Stimulated activated effector memory CD8-positive, alpha-beta T cell treated with anti-CD3 and anti-CD28 coated beads, Interleukin-12 subunit alpha, Interleukin-12 subunit beta, amount 100 ng/mL, for 72 hours (primary cell): ENCODE measurements at regions not wholly inside any gene's neighbourhood (a gene's known extent, or its start where the extent isn't known, plus 50 kb on each side); places are given as distances from the start of the nearest gene placed in this dataset.

Experiments
- ATAC-seq: fragments of 150-1000 bp; cut with Tn5 transposase; 2 replicates; pipeline ENCODE4 v1.10.0; 2021
- DNase-seq, 2 donors: peaks; one replicate each; pipeline ENCODE4 v3.0.0; 2021 to 2022; ENCODE audit warnings: low spot score in 2 of 2
- H3K27ac Mint-ChIP-seq: one replicate; pipeline ENCODE4 v1.8.0; 2022; ENCODE audit warnings: mild to moderate bottlenecking, mixed read lengths
- H3K36me3 Mint-ChIP-seq: one replicate; pipeline ENCODE4 v1.8.0; 2022; ENCODE audit warnings: mild to moderate bottlenecking, mixed read lengths
- H3K4me1 Mint-ChIP-seq: one replicate; pipeline ENCODE4 v1.8.0; 2022; ENCODE audit warnings: mixed read lengths
- H3K4me3 Mint-ChIP-seq: one replicate; pipeline ENCODE4 v1.8.0; 2022; ENCODE audit warnings: mild to moderate bottlenecking, mixed read lengths
- H3K9me3 Mint-ChIP-seq: one replicate; pipeline ENCODE4 v1.8.0; 2022; ENCODE audit warnings: mixed read lengths

DNA sequence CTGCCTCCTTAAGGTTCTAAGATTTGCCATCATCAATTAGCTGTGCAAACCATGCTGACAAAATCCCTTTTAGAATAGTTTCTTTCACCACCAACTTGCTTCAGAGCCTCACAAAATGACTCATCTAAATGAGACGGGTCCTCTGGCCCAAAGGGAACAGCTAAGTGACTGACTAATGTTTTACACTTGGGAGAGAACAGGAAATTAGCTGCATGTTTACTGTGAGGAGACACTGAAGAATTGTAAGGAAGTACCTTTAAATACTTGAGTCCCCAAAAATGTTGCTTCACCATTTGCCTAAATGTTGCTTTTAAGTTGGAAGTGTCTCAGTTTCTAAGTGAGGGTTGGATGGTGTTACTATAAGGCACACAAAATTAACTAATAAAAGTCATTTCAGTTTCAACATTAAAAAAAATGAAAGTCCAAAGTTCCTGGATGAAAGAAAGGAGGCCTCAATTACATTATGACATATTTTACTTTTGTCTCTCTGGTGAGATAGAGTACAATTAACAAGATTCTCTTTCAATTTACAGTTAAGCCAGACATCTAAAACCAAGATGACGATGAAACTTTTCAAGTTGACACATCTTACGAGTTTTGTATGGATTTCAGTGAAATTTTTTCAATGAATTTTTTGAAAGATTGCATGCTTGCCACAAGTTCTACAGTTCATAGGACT lies 229.1 kb upstream of the FN1 start:
- no peak overlapping the region for H3K4me3 Mint-ChIP-seq
- no peaks in the 10 kb centered on the region for H3K9me3 Mint-ChIP-seq
- no peaks in the 10 kb centered on the region for H3K4me1 Mint-ChIP-seq
- H3K36me3 Mint-ChIP-seq, result no peaks in the 10 kb centered on the region
- DNase-seq, result no peak
- ATAC-seq, result peak; percentile 63
- no peak overlapping the region for H3K27ac Mint-ChIP-seq

DNA sequence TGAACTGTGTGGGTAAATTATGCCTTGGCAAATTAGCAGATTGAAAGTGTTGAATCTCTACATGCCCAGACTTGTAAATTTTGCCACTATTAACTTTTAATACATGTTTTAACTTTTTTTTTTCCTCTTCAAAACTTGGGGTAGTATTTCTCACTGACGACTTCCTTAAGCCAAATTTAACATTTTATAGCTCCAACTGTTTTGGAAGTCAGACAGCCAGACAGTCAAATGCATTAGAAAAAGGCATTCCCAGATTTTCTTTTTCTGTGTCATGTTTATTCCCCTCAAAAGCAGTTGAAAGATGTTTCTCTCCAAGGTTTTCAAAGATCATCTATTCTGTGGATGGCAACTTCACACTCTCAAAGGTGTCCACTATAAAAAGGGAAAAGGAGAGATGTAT lies 226.8 kb upstream of the FN1 start:
- Mint-ChIP-seq H3K27ac (no peak overlapping the region), H3K9me3 (no peaks in the 10 kb centered on the region), H3K4me3 (no peak overlapping the region), H3K36me3 (no peaks in the 10 kb centered on the region), H3K4me1 (no peaks in the 10 kb centered on the region)
- ATAC-seq, result no peak
- no peak for DNase-seq

DNA sequence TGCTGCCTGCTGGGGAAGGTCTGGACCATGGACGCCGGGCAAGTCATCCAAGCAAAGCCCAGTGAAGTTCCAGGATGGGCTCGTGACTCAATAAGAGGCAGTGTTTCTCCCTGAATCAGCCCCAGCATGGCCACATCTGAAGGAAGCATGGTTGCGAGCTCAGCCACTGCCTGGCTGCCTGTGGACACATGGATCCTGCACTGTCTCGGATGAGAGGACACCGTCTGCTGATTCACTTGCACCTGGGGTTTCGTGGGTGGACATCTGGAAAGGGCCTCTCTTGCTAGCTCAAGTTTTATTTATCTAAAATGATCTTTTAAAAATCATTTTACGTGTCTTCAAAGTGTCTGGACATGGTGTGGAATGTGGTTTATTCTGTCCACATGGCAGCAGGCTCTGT lies 224.8 kb upstream of the FN1 start:
- Mint-ChIP-seq H3K36me3 (no peaks in the 10 kb centered on the region), H3K4me3 (no peak overlapping the region), H3K4me1 (no peaks in the 10 kb centered on the region), H3K27ac (no peak overlapping the region), H3K9me3 (no peaks in the 10 kb centered on the region)
- ATAC-seq (no peak), DNase-seq (no peak)

DNA sequence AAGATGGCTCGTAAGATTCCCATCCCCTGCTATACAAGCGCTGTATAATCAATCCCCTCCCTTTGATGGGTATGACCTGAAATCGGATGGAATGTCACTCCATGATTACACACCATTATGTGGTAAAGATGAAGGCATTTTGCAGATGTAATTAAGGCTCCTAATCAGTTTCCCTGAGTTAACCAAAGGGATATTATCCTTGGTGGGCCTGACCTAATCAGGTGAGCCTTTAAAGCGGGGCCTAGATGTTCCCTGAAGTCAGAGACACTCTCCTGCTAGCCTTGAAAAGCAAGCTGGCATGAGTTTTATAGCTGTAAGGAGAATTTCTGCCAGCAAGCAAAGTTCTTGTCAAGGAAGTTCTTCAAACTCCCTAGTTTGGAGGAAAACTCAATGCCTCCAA lies 223.8 kb upstream of the FN1 start:
- Mint-ChIP-seq H3K4me1 (no peaks in the 10 kb centered on the region), H3K27ac (no peak overlapping the region), H3K4me3 (no peak overlapping the region), H3K36me3 (no peaks in the 10 kb centered on the region), H3K9me3 (no peaks in the 10 kb centered on the region)
- no peak for ATAC-seq
- no peak for DNase-seq

DNA sequence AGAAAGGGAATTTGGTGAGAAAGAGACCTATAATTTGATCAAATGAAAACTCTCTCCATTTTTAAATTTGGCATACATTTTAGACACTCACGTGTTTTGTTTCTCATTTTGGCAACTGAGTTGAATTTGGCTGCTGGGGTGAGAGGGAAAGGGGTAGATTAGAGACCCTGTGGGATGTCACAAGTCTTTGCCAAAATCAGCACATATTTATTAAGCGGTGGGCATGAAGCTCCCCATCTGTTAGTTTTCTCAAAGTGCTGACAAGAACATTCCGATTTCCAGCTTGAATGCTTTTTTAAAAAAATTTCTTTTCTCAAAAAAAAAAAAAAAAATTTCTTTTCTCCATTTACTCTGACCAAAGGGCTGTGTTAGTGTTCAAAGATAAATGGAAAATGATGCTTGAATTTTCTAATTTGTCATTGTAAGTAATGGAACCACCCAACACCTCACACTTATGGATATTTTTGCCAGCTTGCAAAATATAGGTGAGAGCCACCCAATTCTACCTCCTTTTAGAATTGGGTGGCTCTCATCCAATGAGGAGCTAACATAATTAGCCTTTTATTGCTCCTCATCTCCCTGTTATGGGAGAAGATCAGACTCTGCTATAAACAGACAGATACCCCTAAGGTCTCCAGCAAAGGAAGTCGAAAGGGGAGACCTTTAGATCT lies 222.9 kb upstream of the FN1 start:
- Mint-ChIP-seq H3K4me3 (no peak overlapping the region), H3K27ac (no peak overlapping the region), H3K4me1 (no peaks in the 10 kb centered on the region), H3K36me3 (no peaks in the 10 kb centered on the region), H3K9me3 (no peaks in the 10 kb centered on the region)
- no peak for ATAC-seq
- no peak for DNase-seq

DNA sequence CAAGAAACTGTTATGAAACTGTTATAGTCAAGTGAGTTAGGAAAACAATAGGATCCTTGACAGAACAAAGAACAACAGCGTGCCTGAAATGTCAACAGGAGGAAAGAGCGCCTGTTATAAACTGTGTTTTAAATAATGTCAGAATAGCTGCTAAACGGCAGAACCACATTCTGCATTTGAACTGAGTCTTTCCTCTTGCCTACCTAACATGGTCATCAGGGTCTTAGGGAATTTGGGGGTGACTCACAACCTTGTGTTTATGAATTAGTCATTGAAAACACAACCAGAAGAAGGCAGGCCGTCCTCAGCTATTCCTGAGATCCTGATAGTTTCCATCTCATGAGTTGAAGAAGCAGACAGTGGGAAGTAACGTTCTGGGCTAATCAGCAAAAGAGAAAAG lies 222.0 kb upstream of the FN1 start:
- H3K36me3 Mint-ChIP-seq, result no peaks in the 10 kb centered on the region
- H3K27ac Mint-ChIP-seq, result no peak overlapping the region
- H3K9me3 Mint-ChIP-seq, result no peaks in the 10 kb centered on the region
- H3K4me3 Mint-ChIP-seq, result no peak overlapping the region
- DNase-seq (no peak), ATAC-seq (no peak)
- no peaks in the 10 kb centered on the region for H3K4me1 Mint-ChIP-seq

DNA sequence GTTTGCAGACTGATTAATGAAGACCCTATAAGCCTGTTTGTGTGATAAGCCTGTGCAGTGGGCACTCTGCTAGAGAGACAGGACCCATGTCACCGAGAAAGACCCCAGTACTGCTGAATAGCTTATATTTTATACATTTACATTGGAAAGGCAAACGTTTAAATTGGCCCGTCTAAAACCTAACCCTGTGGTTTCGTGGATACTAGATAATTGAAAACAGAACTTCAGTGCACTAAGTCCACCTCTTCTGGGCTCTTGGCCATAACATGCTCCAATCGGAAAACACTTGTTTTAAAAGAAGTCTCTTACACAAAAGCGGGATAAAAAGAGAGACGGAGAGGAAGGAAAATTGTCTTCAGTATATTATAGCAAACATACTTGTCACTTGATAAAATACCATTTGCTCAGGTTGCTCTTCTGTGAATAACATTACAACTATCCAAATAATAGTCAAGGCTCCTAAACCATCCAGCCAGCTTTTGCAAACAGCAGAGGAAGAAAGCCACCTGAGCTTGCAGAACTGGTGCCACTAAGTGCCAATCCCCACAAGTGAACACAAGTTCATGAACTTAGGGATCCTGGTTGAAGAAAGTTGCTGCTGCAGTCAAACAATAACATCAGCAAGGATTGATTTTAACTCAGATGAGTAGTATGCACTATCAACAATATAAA lies 218.4 kb upstream of the FN1 start:
- no peaks in the 10 kb centered on the region for H3K4me1 Mint-ChIP-seq
- ATAC-seq (no peak), DNase-seq (no peak)
- H3K9me3 Mint-ChIP-seq, result no peaks in the 10 kb centered on the region
- no peaks in the 10 kb centered on the region for H3K36me3 Mint-ChIP-seq
- no peak overlapping the region for H3K27ac Mint-ChIP-seq
- no peak overlapping the region for H3K4me3 Mint-ChIP-seq

DNA sequence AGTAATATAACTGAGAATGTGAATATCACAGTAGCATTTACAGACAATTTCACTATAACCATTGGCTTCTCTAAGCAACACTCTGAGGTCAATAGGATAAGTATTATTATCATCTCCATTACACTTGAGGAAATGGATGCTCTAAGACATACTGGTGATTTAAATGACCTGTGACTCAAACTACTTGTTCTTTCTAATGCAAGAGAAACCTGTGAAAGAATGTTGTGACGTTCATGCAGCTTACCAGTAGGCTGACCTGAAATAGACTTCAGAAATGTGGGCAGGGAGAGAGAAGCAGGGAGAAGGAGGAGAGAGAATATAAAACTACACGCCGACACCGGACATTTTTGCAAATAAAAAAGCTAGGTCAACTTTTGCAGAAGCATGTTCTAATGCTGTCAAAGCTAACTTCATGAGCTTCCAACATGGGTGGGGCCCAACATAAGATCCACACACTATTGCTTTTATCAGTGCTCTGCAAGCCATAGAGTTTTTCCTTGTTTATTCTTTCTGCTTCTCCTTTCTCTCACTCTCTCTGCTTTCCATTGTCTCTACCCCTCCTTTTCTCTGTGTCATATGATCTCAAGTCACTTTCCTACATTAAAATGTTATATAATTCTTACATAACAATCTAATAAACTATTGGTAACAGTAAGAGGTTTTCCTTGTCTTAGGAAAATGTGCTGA lies 217.6 kb upstream of the FN1 start:
- DNase-seq (no peak), ATAC-seq (no peak)
- no peaks in the 10 kb centered on the region for H3K4me1 Mint-ChIP-seq
- no peaks in the 10 kb centered on the region for H3K9me3 Mint-ChIP-seq
- H3K4me3 Mint-ChIP-seq, result no peak overlapping the region
- no peaks in the 10 kb centered on the region for H3K36me3 Mint-ChIP-seq
- no peak overlapping the region for H3K27ac Mint-ChIP-seq

DNA sequence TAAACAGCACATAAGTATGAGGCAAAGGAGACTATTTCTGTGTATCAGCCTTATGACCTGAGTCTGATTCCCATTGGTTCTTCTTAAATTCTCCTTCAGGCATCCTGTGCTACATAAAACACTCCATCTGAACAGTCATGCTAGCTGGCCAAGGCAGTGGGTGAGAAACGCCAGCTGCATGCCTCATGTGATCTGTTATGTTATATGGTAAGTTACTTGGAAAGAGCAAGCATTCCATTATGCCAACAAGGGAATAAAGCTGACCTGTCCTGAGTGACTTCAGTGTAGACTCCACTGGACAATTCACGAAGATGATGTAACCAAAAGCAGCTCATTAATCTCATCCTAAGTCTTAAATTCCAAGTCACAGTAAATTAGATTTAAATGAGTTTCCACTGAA lies 216.5 kb upstream of the FN1 start:
- H3K4me1 Mint-ChIP-seq, result no peaks in the 10 kb centered on the region
- no peak for ATAC-seq
- H3K27ac Mint-ChIP-seq, result no peak overlapping the region
- no peaks in the 10 kb centered on the region for H3K9me3 Mint-ChIP-seq
- no peak overlapping the region for H3K4me3 Mint-ChIP-seq
- no peak for DNase-seq
- no peaks in the 10 kb centered on the region for H3K36me3 Mint-ChIP-seq

DNA sequence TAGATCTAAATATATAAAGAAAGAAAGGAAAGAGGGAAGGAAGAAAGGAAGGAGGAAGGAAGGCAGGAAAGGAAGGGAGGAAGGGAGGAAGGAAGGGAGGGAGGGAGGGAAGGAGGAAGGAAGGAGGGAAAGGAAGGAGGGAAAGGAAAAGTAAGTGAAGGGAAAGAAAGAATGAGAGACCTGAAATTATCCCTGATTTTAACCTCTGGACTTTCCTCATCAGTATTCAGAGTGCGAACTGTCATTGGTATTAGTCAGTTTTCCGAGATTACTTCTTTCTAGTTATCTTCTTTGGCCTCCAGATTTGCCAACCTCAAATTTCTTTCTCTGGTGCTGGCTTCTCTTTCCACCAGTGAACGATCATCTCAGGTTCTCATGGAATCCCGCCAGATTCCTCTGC lies 215.5 kb upstream of the FN1 start:
- no peaks in the 10 kb centered on the region for H3K9me3 Mint-ChIP-seq
- H3K4me3 Mint-ChIP-seq, result no peak overlapping the region
- no peaks in the 10 kb centered on the region for H3K4me1 Mint-ChIP-seq
- no peak overlapping the region for H3K27ac Mint-ChIP-seq
- H3K36me3 Mint-ChIP-seq, result no peaks in the 10 kb centered on the region
- ATAC-seq (no peak), DNase-seq (no peak)

DNA sequence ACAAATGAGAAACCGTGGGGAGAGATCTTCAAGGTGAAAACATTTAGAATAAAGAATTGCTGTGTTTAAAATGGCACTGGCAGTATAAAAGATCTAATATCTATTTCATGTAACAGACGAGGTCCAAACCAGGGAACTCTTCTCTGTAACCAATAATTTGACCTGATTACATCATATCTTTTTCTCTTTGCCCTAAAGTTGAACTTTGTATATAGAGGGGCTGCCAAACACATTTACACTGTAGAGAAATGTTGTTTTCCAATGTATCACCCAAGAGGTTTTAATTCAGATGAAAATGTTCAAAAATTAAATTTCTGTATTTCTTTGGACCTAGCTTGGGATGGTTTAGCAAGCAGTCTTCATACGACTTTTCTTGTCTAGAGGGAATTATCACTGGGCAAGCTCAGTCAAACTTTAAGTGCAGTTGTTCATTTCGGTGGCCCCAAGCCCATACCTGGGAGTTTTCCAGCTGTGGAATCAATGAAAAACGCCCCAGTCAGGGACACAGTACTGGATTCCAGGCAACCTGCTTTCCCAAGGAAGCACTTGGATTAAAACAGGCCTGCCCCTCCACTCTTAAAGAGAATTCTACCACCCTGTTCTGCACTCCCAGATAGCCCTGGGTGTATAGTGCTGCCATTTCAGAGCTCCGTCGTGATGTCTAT lies 208.5 kb upstream of the FN1 start:
- DNase-seq (no peak), ATAC-seq (no peak)
- Mint-ChIP-seq H3K36me3 (no peaks in the 10 kb centered on the region), H3K4me1 (no peaks in the 10 kb centered on the region), H3K27ac (no peak overlapping the region), H3K9me3 (no peaks in the 10 kb centered on the region), H3K4me3 (no peak overlapping the region)

DNA sequence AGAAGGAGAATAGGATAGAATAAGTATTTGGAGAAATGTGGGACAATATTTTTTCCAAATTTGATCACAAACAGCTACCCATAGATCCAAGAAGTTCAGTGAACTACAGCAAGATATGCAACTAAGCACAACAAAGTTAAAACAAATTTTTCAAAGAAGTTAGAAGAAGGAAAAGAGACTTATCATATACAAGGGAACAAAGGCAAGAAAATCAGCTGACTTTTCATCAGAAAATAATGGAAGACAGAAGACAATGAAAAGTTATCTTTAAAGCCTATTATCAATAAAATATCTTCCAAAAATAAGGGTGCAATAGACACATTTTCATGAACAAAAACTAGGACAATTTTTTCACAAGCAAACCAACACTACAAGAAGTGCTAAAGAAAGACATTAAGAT lies 202.8 kb upstream of the FN1 start:
- H3K27ac Mint-ChIP-seq, result no peak overlapping the region
- ATAC-seq, result no peak

DNA sequence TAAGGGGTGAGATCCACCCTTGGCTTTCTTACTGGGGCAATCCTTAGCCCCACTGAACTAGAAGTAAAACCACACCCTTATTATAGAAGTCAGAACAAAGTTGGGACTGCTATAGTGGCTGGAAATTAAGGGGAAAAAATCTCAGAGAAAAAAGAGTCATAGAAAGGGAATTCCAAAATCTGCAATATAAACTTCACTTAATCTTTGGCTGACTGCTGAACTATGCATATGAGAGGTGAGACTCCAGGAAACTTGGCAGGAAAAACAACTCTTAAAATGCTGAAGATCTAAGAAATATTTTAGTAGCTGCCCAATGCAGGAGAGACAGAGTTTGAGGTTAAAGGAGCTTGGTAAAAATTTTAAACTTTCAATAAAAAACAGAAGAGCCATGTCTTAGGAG lies 201.8 kb upstream of the FN1 start:
- H3K4me1 Mint-ChIP-seq, result no peaks in the 10 kb centered on the region
- no peak overlapping the region for H3K27ac Mint-ChIP-seq
- H3K36me3 Mint-ChIP-seq, result no peaks in the 10 kb centered on the region
- ATAC-seq (no peak), DNase-seq (no peak)
- peaks cover 18% of the 10 kb centered on the region for H3K9me3 Mint-ChIP-seq
- no peak overlapping the region for H3K4me3 Mint-ChIP-seq

More for the DNA sequence above, 202.8 kb upstream of the FN1 start:
- DNase-seq, result no peak
- Mint-ChIP-seq H3K4me3 (no peak overlapping the region), H3K36me3 (no peaks in the 10 kb centered on the region), H3K9me3 (peaks cover 15% of the 10 kb centered on the region), H3K4me1 (no peaks in the 10 kb centered on the region)

DNA sequence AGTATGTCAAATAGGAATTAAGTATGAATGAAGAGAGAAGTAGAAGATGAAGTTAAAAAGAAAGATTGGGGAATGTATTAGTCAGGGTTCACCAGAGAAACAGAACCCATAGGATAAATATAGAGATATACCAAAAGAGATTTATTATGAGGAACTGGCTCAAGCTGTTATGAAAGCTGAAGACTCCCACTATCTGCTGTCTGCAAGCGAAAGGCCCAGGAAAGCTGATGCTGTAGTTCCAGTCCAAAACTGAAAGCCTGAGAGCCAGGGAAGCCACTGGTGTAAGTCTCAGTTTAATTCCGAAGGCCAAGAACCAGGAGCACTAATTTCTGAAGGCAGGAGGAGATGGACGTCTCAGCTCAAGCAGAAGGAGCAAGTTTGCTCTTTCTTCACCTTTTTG lies 200.9 kb upstream of the FN1 start:
- DNase-seq, result no peak
- Mint-ChIP-seq H3K27ac (no peak overlapping the region), H3K36me3 (no peaks in the 10 kb centered on the region), H3K9me3 (peaks cover 18% of the 10 kb centered on the region), H3K4me1 (no peaks in the 10 kb centered on the region), H3K4me3 (no peak overlapping the region)
- ATAC-seq, result no peak

DNA sequence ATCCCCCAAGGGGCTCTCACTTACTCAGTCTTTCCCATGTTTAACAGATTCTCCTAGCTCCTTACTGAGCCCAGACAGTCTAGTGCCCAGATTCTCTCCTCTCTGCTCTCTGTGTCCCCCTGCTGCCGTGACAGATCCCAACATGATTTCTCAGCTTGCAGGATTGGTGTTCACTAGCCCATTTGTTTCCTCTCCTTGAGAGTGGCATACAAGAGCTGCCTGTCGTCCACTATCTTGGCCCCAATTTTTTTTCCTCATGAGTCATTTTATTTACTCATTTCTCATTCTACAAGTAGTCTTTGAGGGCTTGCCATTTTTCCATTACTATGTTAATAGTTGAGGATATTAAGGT lies 199.9 kb upstream of the FN1 start:
- Mint-ChIP-seq H3K27ac (no peak overlapping the region), H3K36me3 (no peaks in the 10 kb centered on the region), H3K9me3 (peaks cover 20% of the 10 kb centered on the region), H3K4me3 (no peak overlapping the region), H3K4me1 (no peaks in the 10 kb centered on the region)
- DNase-seq, result no peak
- ATAC-seq, result no peak
